Forelimb muscle (tissue), 1 donor: ENCODE measurements at regions not wholly inside any gene's neighbourhood (a gene's known extent, or its start where the extent isn't known, plus 50 kb on each side); places are given as distances from the start of the nearest gene placed in this dataset.
"Not testable (repeated sequence)": the region's sequence is repeated elsewhere in the genome, so short reads cannot be mapped to it uniquely, and the experiment has no call there.

Source experiments
- DNase-seq: peaks from one replicate; pipeline ENCODE4 v3.0.0-alpha.2; 2013; ENCODE audit warnings: low read depth

DNA sequence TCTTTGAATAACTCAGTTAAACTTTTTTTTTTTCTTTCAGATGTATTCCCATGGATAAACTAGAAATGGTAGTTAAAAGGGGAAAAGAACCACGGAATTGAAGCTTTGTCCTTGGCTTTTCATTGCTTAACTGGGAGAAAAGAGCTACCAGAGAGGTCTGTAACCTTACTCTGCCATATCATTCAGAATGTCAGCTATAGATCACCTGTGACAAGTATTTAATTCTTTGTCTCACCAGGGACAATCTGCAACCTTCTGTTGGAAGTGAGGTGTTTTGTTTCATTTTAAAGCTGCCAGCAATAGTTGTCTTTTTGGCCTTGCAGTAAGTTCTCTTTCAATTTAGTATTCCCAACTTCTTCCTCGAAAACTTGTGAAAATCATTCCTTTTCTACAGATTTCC lies 618.4 kb downstream of the FRK start:
- no peak for DNase-seq

DNA sequence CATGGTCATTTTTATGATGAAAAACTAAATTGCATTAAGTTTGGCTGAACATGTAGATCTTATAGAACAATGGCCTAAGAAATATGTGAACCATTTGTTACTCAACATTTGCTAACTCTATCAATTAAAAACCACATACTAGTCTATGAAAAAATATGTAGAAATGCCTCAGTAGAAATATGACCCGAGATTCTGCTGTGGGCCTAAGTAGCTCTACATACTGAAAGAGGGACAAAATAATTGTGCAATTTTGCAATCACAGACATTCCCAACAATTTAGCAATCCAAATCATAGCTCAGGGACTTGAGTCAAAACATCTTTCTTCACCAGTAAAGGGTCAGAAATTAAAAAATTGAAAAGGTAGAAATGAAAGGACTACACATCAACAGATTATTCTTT lies 619.0 kb downstream of the FRK start:
- DNase-seq: no peak

DNA sequence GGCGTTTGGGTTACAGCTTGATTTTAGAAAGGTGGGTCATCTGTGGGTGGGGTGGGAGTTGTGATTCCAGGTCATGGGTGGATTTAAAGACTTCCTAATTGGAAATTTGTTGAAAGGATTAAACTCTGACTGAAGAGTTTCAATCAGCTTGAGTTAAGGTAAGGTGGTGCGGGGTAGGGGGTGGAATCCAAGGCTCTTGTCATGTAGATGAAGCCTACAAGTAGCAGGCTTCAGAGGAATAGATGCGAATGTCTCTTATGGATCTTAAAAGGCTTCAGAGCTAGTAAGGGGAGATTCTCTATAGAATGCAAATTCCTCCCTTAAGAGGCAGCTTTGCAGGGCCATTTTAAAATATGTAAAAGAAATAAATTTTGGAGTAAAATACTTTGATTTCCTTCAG lies 645.3 kb downstream of the FRK start:
- no peak for DNase-seq

DNA sequence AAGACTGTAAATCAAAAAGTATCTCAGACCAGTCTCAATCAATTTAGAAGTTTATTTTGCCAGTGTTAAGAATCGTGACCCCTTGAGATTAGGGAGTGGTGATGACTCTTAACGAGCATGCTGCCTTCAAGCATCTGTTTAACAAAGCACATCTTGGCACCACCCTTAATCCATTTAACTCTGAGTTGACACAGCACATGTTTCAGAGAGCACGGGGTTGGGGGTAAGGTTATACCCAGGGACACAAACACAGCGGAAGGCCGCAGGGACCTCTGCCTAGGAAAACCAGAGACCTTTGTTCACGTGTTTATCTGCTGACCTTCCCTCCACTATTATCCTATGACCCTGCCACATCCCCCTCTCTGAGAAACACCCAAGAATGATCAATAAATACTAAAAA lies 645.8 kb downstream of the FRK start:
- DNase-seq: not testable (repeated sequence)

DNA sequence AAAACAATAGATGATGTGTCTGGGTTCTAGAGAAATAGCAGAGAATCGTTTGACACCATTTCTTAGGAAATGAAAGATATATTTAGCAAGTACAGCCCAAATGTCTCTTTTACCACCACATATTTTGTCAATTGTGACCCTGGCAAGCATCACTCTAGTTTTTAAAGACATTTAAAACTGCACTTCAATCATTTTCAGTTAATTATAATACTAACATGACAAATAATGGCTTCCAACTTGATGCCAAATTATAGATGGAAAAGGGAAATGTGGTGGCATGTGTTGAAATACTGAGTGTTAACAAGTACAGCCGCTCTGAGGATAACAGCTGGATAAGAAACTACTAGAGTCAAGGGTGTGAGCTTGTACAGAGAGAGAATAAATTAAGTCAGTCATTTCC lies 648.9 kb downstream of the FRK start:
- DNase-seq: no peak

DNA sequence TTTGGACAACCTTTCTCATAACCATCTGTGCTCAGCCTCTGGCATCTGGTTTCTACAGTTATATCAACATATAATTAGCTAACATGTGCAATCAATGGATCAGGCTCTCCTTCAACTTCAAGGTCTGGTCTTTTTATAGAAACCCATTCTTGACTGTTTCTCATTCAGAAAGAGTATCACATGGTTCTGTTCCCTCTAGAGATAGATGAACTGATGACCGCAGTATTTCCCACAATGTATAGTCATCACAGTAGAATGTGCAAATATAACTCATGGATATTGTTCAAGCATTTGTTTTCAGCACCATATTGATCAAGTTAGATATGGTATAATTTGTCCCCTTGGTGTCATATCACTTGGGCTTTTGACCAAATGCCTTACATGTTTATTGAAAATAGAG lies 656.2 kb downstream of the FRK start:
- DNase-seq: no peak

DNA sequence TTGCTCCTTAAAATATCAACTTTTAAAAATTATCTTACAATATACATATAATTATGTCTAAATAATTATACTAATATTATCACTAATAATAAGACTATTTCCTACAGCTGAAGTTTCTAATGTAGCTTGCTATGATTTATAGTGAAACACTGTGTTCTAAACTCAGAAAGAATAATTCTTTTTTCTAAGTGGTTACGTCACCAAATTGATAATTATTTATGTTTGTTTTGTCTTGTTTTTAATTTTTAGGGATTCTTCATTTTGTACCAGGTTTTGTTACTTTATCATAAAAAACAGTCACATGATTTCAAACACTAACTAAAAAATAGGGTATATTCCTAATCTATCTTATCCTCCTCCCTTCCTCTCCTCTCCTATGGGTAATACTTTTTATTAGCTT lies 662.1 kb downstream of the FRK start:
- no peak for DNase-seq

DNA sequence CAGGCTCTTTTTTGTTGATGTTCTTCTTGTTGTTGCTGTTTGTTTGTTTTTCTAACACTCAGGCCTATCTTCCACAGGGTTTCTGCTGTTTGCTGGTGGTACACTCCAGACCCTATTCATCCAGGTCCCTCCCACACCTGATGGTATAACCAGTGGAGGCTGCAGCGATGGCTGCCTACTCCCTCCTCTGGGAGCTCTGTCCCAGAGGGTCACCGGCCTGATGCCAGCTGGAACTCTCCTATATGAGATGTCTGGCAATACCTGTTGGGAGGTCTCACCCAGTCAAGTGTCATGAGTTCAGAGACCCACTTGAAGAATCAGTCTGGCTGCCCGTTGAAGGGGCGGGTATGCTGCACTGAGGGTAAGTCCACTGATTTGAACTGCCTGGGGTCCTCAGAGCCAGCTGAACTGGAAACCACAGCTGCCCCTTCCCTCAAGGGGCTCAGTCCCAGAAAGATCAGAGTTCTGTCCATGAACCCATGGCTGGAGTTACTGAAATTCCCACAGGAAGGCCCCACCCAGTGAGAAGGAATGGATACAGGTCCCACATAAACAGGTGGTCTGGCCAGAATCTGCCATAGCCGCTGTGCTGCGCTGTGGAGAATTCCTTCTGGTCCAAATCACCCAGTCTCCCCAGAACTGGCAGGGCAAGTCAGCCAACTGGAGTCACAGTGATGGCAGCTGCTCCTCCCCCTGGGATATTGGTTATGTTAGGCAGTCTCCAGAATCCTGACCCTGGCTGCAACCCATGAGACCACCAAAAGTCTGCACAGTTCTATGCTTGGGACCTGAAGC lies 664.4 kb downstream of the FRK start:
- no peak for DNase-seq

DNA sequence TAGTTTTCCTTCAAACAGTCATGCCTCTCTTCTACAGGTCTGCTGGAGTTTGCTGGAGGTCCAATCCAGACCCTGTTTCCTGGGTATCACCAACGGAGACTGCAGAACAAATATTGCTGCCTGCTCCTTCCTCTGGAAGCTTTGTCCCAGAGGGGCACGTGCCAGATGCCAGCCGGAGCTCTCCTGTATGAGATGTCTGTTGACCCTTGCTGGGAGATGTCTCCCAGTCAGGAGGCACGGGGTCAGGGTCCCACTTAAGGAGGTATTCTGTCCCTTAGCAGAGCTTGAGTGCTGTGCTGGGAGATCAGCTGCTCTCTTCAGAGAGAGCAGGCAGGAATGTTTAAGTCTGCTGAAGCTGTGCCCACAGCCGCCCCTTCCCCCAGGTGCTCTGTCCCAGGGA lies 666.9 kb downstream of the FRK start:
- no peak for DNase-seq

DNA sequence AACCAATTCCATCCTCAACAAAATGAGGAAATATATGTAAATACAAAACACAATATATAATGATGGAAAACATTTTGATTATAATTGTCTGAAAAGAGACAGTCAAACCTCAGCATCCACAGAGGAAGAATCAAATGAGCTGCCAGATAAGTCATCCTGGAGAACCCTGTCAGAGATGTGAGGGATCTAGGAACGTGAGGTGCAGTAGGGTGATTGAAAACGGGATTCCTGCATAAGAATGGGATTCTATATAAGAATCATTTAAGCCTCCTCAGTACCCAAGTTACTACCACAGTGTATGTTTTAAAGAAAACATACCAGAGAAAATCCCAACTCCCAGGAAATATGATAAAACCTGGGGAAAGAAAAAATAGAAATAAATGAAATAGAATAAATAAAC lies 690.5 kb downstream of the FRK start:
- DNase-seq: no peak

DNA sequence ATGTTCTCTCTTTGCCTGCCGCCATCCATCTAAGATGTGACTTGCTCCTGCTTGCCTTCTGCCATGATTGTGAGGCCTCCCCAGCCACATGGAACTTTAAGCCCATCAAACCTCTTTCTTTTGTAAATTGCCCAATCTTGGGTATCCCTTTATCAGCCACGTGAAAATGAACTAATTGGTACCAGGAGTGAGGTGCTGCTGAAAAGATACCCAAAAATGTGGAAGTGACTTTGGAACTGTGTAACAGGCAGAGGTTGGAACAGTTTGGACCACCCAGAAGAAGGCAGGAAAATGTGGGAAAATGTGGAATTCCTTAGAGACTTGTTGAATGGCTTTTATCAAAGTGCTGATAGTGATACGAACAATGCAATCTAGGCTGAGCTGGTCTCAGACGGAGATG lies 694.9 kb downstream of the FRK start:
- no peak for DNase-seq

DNA sequence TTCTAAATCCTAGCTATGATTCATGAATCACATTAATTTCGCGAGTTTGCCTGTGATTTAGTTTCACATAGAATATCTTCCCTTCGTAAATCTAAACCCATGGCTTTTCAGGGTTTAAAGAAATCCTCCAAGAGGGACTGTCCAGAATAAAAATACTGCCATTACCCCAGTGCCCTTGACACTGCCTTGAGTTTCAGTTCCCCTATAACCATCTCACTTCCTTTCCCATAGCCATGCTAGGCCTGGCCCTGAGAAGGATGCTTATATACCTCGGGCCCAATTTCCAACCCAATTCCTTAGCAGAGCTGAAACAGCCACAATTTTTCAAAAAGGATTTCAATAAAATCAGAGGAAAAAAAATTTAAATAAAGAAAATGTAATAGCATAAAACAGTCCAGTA lies 697.3 kb downstream of the FRK start:
- DNase-seq: no peak

DNA sequence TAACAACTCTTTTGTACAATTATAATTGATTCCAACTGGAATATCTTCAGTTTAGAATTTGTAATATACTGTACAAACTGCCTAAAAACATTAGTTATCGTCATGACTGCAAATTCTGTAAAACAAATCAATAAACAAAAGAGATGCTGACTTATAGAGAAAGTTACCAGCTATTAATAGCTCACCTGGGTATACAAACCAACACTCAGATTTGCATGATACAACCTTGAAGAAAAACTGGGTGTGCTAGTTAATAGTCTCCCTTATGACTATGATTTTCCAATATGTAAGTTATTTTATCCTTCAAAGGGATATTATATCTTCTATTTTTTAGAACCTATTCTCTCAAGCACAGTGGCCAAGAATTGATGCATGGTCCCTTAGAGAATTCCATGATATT lies 698.5 kb downstream of the FRK start:
- no peak for DNase-seq

DNA sequence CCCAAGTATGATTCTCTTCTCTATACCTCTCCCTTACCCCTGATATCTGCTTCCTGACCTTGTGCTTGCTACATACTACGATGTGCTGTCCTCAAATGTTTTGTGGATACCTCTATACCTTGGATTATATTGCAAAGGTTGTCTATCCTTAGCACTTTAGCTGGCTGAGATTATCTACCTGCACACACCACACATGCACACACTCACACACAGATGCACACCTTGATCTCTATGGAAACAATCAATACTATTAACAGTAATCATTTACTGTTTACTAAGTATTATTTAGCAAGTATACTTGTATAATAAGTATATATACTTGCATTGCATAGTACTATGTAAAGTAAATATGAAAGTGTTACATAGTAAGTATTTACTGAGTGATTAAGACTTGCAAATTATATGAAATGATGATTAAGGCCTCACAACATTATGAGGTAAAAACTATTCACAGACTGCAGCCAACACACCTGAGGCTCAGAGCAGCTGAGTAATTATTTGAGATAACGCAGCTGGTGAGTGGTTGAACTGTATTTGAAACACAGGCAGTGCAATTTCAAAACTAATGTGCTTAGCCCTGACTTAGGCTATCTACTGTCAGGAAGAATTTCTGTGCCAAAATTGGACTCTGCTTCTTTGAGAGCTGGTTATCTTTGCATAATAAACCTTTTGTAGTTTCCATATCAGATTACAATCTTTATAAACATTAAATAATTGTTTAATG lies 699.9 kb downstream of the FRK start:
- DNase-seq: no peak

DNA sequence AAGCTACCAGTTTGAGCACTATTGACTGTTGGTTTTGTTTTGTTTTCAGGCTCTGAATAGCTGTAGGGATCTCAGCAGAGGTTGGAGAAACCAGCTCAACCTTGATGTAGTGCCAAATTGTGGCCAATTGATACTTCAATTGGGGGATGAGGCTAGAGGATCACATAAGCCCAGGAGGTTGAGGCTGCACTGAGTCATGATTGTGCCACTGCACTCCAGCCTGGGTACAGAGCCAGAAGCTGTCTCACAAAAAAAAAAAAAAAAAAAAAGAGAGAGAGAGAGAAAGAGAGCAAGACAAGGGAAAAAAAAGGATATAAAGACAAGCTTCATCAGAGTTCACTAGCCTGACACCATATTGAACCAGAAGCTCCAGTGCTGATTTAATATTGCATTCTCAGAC lies 702.1 kb downstream of the FRK start:
- DNase-seq: no peak

DNA sequence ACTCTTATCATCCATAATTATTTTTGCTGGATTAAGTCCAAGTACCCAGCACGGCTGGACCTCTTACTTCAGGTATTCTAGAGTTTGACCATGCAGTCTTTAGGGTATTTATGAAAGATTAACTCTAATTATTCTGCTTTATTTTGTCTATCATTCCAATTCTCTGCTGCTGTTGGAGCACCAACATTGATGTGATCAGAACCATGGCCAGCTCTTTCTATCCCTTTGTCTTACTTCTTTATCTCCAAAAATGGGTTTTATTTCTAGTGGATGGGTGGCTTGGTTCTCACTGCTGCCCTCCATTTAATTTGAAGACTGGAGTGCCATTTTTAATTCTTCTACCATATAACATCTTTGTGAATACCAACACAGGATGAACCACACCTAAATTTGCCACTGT lies 704.3 kb downstream of the FRK start:
- DNase-seq: no peak

DNA sequence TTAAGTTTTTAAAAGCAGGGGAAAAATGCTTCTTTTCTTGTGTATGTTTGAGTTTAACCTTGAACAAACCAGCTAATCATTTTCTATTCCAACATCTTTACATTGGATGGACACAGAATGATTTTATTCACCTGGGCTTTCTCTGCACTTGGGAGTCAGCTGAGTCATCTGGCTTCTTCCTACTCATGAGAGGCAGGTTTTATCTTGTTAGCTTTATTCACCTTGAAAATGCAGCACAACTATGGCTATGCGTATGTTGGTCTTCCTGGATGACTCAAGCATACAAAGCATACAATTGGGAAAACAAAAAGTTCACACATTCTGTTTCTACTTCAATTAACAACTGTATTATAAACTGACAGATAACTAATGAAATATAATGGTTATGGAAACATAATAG lies 737.7 kb downstream of the FRK start:
- no peak for DNase-seq

DNA sequence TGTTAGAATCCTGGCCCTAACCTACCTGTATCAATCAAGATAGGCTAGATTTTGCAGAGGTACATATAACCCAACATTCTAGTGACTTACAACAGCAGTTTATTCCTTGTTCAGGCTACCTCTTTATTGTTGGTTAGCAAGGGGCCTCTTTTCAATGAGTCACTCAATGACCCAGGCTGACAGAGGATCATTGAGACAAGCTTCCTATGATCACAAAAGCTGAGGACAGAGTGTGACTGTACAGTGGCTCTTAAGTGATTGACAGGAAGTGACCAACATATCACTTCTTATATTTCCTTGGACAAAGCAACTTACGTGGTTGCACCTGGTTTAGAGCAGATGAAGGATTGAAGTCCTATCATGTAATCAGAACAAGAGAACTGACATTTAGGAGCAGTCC lies 740.9 kb downstream of the FRK start:
- DNase-seq: no peak

DNA sequence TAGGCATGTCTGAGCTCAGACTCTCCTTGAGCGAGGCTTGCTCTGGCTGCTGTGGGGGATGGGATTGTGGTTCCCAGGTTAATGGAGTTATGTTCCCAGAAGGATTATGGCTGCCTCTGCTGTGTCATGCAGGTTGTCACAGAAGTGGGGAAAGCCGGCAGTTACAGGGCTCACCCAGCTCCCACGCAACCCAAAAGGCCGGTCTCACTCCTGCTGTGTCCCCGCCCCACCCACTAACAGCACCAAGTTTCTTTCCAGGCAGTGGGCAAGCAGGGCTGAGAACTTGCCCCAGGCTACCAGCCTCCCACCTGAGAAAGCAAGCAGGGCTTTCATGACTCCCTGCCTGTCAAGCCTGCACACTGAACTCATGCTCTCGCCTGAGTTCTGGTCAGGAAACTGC lies 750.5 kb downstream of the FRK start:
- DNase-seq: no peak

DNA sequence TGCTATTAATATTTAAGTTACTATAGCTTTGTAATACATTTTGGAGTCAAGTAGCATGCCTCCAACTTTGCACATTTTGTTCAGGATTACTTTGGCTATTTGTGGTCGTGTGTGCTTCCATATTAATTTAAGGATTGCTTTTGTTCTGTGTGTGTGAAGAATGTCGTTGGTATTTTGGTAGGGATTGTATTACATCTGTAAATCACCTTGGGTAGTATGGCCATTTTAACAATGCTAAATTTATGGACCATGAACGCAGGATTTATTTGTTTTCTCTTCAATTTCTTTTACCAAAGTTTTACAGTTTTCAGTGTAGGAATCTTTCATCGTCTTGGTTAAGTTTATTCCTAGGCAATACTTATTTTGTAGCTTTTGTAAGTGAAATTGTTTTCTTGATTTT lies 758.0 kb downstream of the FRK start:
- no peak for DNase-seq

DNA sequence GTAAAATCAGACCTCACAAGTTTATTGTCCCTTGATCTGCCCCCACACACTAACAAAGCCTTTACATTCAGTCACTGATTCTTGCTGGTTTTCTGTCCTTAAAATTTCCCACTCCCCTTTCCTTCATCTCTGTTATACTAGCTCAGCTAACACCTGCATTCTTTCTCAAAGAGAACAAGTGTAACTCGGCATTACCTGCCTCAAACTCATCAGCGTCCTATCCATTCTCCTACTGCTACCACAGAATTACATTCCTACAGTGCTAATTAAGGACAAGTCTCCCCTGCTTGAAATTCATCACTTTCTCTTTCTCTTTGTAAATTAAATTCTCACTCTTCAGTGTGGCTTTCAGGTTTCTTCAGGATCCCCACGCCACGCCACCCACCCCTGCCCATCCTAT lies 773.2 kb downstream of the FRK start:
- no peak for DNase-seq

DNA sequence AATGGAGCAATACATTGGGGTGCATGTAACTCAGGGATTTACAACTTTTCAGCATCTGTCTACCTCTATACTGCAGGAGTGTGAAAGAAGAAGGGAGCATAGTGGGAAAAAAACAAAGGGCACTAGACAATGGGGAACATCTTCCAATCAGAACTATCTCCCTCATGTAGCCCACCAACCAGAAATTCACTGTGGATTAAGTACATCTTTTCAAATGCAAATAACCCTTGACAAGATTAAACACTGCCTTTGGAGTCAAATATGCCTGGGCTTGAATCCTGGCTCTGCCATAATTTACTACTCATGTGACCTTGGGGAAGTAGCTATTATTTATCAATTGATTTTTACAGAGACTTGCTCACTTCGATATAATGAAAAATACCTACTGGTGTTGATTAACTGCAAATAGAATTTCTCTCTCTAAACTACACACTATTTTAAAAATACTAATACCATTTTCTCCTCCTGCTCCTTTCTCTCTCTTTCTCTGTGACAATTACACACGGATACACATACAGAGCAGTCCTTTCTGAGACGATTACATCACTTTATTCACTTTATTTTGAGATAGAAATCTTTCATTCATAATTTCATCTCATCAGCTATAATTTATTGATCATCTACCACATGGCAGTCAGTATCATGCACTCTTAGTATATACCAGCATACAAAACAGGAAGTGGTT lies 783.7 kb downstream of the FRK start:
- DNase-seq: no peak

DNA sequence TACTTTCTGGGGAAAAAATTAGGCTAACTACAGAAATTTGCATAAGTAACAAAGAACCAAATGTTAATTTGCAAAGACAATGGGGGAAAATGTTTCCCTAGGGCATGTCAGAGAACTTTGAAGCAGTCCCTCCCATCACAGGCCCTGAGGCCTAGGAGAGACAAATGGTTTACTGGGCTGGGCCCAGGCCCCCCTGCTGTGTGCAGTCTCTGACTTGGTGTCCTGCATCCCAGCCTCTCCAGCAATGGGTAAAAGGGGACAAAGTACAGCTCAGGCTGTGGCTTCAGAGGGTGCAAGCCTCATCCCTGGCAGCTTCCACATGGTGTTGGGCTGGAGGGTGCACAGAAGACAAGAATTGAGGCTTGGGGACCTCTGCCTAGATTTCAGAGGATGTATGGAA lies 788.4 kb downstream of the FRK start:
- DNase-seq: no peak
